NCI-H1417 (cell line): ENCODE measurements at regions not wholly inside any gene's neighbourhood (a gene's known extent, or its start where the extent isn't known, plus 50 kb on each side); places are given as distances from the start of the nearest gene placed in this dataset.
"Not testable (repeated sequence)": the region's sequence is repeated elsewhere in the genome, so short reads cannot be mapped to it uniquely, and the experiment has no call there.

ENCODE experiments used
- DNase-seq, 3 experiments: peaks; one replicate each; lab custom pipeline; 2025; lab: John Stamatoyannopoulos, UW

DNA sequence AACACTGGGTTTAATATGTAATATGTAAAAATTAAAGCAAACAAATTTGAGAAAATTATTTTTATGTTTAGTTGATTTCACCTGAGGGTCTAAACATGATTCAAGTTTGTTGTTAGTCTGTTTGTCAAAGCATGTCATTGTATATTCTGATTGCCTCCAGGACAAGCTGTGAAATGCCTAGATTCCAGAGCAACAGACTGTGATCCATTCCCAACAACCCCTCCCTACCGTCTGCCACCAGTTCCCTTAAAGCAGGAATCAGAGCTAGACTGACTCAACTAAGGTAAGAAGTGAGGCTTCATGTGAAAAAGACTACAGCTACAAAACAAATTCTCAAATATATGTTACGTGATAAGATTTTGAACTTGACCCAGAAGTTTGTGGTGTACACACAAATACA is 304.2 kb downstream of the RAB38 start:
- no peak for DNase-seq

DNA sequence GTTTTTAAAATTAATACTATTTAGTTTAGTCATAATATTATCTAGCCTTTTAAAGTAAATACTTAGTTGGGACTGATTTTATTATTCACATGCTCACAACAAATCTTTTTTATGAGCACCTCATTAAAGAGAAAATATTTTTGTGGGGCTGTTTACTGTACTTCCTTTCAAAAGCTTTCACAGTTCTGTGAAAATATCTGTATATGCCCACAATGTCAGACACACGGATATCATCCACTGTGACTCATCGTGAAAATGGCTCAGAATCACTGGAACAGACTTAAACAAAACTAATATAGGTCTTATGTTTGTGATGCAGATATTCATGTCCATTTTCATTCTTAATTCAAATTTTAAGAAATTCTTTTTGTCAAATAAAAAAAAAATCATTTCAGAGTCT is 305.2 kb downstream of the RAB38 start:
- DNase-seq, result no peak

DNA sequence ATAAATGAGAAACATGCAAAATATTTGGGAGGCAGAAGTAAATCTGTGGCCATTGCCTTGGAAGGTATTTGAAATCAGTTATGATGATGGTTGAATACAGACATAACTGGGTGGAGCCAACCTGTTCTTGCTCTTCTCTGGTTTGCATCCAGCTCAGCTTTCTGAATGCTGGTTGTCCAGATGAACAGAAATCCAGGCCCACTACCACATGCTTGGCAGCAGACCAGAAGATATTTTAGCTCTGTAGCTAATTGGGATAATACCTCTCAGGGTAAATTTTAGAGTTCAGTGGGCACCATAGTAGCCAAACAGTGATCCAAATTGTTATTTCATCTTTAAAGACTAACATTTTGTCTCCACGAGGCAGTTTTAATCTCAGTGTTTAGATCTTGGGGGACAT is 308.3 kb downstream of the RAB38 start:
- DNase-seq, result no peak

DNA sequence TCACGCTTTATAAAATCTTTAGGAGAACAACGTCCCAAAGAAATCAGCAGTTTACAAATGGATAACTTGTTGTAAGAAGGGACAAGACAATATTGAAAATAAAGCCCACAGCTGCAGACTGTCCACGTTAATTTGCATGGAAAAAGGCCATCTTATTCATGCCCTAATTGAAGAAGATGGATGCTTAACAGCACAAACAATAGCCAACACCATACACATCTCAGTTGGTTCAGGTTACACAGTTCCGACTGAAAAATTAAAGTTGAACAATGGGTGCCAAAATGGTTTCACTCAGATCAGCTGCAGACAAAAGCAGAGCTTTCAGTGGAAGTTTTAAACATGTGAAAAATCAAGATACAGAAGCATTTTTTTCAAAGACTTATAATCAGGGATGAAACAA is 314.2 kb downstream of the RAB38 start:
- DNase-seq, result peak in 1 of 3 experiments; percentile 58

DNA sequence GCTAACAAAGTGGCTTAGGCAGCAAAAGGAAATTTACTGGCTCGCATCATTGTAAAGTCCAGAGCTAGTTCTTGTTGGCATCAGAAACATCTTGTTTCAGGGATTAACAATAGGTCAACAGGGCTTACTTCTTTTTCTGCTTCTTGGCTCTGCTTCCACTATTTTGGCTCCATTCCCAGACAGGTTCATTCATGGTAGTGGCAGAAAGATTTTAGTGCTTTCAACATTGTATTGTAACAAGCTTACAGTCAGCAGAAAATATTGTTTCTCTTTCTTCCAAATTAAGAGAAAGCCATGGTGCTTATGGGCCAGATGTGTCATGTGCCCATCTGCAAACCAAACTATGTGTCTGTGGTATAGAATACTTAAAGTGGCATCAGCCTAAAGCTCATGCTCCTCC is 315.6 kb downstream of the RAB38 start:
- no peak for DNase-seq

DNA sequence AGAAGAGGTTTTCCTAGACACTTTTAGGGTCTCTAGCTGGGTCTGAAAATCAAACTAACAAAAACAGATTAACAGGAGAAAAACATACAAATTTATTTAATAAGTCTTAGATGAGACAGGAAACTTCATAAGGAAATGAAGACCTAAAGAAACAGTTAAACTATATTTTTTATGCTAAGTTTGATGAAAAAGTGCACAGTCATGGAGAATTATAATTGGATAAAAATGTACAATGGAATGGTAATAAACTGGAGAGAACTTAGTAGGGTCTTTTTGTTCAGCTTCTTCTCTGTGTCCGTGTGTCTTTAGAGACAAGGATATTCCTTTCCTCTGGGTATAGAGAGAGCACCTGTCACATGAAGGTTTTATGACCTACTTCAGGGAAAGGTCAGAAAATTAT is 323.4 kb downstream of the RAB38 start:
- DNase-seq, result no peak

DNA sequence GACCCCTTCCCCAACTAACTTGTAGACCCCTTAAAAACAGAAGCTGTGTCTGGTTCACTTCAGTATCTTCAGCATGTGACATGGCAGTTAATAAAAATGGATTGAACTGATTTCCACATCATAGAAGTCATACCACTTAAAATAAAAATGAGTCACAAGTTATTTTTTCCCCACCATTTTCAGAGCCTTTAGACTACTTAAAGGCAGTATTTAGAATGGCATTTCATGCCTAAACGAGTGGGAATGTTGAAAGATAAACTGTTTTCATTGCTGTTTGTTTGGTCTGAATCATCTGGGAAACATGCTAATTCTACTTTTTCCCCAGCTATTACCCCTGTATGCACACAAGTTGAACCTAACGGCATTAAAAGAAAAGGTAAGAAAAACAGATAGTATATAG is 324.0 kb downstream of the RAB38 start:
- DNase-seq, result no peak

DNA sequence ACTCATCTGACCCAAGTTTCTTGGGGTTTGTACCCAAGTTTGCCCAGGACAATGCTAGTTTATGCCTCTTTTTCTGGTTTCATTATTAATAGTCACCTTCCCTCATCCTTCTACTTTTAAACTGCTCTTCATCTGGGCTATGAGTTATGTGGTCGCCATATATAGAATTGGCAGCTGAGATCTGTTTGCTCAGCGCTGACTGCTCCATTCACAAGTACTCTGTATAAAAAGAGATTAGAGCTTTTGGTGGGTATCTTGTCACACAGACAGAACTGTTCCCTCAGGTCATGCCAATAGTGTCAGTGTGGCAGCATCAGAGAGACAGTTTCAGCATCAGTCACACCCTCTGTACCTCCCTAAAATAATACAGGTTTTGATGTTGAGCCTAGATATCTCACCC is 326.0 kb downstream of the RAB38 start:
- no peak for DNase-seq

DNA sequence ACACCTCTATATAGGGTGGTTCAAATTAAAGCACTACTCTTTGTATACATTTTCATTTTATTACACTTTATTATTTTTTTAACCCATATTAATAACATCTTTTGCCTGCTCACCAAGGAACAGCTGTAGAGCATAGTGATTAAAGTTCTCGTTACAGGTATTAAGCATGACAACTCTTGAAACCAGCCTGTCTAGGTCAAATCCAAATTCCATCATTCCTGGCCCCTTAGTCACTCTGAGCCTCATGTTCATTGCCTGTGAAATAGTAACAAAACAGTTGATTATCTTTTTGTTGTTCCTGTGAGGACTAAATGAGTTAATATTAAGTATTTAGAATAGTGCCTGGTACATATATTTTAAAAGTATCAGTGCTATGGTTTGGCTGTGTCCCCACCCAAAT is 334.5 kb downstream of the RAB38 start:
- no peak for DNase-seq

DNA sequence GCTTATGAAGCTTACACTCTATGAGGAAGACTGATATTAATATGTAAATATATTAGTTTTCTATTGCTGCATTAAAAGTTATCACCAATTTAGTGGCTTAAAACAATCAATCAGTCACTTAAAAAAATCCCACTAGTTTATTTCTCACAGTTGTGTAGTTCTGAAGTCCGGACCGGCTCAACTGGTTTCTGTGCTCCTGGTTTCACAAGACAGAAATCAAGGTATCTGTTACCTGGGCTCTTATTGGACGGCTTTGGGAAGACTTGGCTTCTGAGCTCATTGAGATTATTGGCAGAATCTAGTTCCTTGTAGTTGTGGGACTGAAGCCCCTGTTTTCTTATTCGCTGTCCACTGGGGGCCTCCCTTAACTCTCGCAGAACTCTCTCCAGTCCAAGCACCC is 343.0 kb downstream of the RAB38 start:
- DNase-seq, result no peak

DNA sequence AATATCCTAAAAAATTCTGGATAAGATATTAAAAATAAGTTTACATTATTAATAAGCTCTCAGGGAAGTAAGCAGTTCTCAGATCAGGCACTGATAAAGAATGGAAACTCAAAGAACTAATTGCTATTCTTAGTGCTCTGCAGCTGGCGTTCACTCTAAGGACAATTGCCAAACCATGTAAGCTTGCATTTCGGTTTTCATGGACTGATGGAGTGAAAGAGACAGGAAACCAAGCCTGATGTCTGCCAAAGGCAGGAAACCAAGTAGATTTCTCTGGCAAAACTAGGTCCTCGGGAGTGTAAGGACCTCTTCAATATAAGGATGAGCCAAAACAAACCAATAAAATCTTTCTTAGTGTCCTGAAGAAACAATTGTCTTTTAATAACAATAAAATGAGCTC is 355.2 kb downstream of the RAB38 start:
- DNase-seq, result no peak

DNA sequence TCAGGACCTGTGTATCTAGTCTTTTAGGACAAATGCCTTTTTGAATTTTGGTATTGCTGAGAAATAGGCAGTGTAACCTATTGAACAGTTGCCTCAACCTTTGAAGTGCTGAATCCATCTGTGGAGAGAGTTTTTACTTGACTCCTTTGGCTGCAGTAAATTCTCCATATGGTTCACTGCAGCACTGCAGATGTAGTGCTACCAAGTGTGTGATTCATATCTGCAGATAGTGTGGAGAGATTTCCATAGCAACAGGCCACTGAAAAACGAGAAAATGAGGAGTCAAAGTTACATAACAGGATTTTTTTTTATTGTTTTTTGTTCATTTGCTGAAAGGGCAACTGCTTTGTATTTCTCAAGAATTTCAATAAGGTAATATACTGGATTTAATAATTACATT is 356.1 kb downstream of the RAB38 start:
- no peak for DNase-seq

DNA sequence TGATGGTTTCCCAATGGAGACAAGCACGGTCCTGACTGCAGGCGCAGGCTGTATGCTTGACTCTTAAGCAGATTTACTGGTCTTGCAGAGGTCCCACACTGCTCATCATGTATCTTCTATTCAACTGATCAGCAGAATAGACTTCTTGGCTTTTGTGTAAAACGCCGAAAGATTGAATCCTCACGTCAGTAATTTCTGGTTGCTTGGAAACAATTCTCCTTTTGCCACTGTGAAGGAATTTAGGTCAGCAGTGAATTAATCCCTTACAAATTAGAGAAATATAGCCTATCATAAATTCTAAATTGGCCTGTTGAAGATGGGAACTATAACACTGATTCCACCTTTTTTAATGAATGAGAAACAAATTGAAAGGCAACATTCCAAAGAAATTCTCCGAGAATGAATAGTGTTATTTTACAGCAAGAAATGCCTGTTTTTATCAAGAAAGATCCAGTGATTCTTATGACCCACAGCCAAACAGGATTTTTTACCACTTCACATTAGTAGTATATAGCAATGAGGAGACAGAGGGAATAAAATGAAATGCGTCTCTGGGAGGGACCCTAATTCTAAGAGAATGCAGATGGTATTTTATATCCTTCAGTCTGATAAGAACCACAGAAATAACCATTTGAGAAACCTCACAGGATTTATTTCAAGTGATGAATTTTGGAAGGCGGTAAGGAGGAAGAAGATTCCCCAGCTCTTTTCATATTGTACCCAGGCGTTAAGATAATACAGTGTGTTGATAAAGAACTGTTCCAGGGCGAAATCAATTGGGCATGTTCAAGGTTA is 362.5 kb downstream of the RAB38 start:
- no peak for DNase-seq

DNA sequence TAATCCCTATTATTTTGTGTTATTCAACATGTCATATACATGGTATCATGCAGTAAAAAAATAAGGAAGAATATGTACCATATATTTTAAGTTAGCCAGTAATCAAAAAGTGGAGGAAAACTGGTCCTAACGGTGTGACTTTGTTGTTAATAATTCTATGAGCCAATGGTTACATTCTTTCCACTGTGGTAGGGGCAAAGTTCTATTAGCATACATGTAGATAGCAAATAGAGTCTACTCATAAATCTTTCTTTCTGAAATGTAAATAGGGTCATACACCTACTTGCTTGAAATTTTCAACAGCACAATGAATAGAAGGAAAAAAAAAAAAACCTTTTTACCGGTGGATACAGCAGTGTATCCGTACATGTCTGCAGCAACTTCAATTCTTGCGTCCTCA is 364.8 kb downstream of the RAB38 start:
- no peak for DNase-seq

DNA sequence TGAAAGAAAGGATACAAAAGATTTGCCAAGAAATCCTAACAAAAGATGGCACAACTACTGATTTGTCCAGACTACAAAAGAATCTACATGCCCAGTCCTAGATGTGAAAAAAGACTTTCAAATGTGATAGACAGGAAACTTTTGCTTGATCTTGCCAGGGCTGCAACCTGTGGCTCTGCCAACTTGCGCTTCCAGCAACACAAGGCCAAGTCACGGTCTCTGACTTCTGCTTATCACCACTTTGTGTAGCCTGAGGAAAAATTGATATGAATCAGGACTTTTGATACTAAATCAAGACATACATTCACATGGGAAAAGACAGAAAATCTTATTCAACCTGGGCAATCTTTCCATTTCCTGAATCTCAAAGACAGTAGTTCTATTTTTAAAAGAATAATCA is 366.0 kb downstream of the RAB38 start:
- DNase-seq, result no peak

DNA sequence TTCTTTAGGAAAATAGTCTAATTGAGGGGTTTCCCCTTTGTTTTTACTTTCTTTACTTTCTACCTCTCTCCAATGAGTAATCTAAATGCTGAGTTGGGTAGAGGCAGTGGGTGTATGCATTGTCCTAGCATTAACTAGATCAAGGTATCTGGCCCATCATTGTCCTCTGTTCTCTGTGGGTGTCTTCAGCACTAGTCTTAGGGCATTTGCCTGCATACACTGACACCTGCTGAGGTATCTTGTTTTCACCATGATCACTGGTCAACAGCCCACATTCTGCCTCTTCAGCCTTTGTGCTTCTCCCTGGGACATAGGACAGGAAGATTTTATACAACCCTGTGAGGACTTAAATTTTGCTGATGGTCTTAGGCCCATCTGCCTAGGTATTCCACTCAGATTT is 371.1 kb downstream of the RAB38 start:
- DNase-seq, result no peak

DNA sequence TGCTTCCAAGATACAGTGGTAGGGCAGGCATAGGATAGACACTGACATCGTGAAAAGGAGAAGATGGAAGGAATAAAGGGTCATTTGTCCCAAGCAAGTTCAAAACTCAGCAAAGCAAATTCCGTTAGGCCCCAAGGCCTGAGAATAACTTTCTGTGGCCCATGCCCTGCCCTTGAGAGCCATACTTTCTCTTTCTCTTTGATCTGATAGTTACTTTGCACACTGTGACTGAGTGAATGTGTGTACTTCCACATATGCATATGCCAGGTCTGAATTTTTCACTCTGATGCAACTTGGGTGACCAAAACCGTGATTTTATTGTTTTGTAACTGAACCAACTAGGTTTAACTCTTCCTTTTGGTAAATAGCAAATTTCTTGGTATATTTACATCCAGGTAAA is 371.5 kb downstream of the RAB38 start:
- DNase-seq, result no peak

DNA sequence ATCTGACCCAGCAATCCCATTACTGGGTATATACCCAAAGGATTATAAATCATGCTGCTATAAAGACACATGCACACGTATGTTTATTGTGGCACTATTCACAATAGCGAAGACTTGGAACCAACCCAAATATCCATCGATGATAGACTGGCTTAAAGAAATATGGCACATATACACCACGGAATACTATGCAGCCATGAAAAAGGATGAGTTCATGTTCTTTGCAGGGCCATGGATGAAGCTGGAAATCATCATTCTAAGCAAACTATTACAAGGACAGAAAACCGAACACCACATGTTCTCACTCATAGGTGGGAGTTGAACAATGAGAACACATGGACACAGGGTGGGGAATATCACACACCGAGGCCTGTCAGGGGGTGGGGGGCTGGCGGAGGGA is 390.4 kb downstream of the RAB38 start:
- DNase-seq, result not testable (repeated sequence)

DNA sequence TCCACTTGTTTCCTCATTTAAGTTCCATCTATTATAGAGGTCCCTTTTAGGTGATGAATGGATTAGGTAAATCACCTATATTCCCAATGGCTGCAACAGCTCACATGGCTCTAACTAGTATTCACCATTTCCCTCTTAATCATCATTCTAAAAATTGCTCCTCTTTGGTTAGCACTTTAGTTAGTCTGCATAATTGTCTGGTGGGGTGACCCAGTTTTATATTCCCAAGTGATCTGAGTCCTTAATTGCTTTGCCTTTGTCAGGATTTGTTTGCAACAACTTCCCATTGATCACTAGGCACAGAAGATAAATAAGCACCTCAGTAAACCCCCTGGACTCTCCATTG is 395.2 kb downstream of the RAB38 start:
- no peak for DNase-seq

DNA sequence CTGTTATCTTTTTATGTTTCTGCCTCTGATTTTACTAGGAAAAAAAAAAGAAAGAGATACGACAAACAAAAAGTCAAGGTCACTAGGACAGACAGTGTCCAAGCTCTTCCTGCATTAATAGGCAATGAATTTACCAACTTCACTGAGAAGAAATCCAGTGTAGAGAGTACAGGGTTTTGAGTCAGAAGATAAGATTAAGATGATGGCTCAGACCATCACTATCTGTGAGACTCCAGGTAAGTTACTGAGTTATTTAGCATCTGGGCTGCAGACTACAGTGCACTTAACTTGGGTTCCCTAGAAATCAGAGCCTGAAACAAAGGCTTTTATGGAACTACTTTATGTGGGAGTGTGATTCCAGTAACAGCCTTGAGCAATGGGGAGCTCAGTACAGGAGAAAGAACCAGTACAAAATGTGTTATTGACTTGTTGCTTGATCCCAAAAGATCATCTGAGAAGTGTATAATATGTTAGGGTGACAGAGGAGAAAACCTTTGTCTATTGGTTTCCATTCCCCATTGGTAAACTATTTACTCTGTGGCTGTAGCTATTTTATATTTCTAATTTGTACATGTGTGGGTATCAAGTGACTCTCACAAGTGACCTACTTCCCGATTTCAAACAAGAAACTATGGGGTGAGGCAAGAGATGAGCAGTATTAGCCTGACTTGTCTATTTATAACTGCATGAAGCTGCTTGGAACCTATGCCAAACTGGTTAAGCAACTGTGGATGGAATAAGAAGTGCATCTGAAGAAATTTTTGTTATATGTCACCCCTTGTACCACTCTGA is 395.8 kb downstream of the RAB38 start:
- DNase-seq, result no peak

DNA sequence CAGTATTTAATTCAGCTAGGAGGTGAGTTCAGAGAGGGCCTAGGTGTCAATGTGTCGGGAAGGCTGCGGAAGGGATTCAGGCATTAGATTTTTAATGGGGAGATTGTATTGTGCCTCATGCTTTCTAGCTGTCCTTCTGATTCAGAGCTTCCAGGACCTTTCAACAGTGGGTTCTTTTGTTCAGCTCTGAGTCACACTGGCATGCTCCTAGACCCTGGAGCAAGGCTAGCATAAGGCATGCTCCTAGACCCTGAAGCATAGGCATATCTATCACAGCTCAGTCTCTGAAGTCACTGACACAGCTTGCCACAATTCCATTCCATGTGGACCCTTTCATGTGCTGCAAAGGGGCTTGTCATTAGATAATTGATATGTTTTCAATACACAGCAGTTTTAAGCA is 396.9 kb downstream of the RAB38 start:
- DNase-seq, result no peak

DNA sequence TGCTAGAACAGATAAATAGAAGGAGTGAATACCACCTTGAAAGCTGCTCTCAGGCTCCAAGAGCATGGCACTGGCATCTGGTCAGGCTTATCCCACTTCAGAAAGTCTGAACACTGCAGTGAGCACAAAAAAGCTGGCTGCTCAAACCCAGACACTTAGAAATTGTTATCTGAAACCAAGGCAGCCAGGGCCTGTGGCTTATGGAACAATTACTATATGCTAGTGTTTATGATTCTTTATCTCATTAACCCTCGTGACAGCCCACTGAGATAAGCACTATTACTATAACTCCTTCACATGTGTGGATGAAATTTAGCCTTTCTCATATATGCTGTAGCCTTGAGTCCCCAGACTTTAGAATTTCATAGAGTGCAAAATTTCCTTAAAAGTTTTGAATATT is 400.2 kb downstream of the RAB38 start:
- no peak for DNase-seq

DNA sequence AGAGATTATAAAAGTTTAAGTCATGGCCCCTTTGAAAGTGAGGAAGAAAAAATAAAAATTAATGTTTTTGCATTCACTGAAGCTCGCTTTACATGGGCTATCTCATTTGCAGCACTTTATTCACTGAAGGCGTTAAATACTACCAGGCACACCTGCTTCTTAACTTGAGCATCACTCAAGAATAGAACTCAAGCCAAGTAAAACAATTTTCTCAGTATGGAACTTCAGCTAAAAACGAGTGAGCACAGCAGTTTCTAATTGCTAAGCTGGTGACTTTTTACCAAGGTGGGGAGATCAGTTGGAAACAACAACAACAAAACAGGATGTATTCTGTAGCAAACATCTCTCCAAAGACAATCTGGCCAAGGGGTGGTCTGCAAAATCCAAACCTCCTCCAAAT is 405.6 kb downstream of the RAB38 start:
- no peak for DNase-seq

DNA sequence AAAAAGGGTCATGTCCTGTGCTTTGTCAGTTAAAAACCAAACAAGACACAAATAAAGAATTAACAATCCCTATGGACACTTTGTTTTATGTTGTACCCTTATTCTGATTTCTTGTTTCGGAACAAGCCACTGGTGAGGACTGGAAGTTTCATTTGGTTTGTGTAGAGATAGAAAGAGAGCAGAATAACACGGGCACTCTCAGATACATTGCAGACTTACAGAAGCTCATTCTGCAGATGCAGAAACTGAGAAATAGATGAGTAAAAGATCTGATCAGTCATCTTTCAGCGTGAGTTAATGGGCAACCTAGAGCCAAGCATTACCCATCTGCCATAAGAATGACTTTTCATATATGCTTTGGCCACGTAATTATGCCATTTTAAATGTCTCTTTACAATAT is 407.6 kb downstream of the RAB38 start:
- DNase-seq, result no peak
